ENCODE measurements at regions not wholly inside any gene's neighbourhood (a gene's known extent, or its start where the extent isn't known, plus 50 kb on each side); places are given as distances from the start of the nearest gene placed in this dataset.

DNA sequence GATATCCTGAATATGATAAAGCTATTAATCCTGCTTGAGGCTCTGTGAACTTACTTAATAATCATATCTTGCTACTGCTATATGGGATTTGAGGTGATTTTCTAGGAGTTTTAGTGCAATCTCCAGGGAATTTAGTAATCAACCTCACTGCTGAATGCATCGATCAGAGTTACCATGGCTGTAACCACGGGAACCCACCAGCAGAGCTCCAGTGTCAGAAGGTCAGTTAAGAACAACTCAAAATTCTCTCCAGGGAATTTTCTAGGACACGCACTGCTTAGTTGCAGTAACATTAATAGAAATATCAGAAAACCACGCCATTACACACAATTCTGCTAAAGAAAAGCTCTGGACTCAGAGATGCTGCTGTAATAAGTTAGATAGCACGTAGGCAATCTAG is 1477.2 kb upstream of the TENM3 start:
- no peak overlapping the region for H3K9ac ChIP-seq (ENCODE audit: insufficient read depth, low read length, poor library complexity, severe bottlenecking)
- intact Hi-C loops (cut with micrococcal nuclease) = no loop called here
- no peaks in the 10 kb centered on the region for H4K20me1 ChIP-seq (ENCODE audit: insufficient read depth, low read length)
- H3K4me2 ChIP-seq (replicated peaks; ENCODE audit: extremely low read depth, low read length, poor library complexity, severe bottlenecking) = no peak overlapping the region
- no peak overlapping the region for H2AFZ ChIP-seq (ENCODE audit: insufficient read depth, low read depth, low read length, poor library complexity, severe bottlenecking)
- H3K79me2 ChIP-seq (ENCODE audit: insufficient read depth, low read length) = no peaks in the 10 kb centered on the region
- no peaks in the 10 kb centered on the region for H3K36me3 Mint-ChIP-seq
- H3K4me3 Mint-ChIP-seq = no peak overlapping the region
- H3K4me1 ChIP-seq (ENCODE audit: control insufficient read depth in 1 of 2, insufficient read depth in 2 of 2, low read length in 2 of 2) = no peaks in the 10 kb centered on the region
- H3K4me1 Mint-ChIP-seq = no peaks in the 10 kb centered on the region
- H3K27ac ChIP-seq (ENCODE audit: low read depth in 1 of 2, low read length in 2 of 2) = no peak overlapping the region
- H3K36me3 ChIP-seq (replicated peaks in 1 of 2; ENCODE audit: control insufficient read depth in 1 of 2, insufficient read depth in 2 of 2, low read length in 2 of 2) = no peaks in the 10 kb centered on the region
- no peak overlapping the region for H3K27ac Mint-ChIP-seq
- no peak for TF ChIP-seq CTCF (IDR thresholded peaks at IDR 0.05)
- WGBS (ENCODE audit: insufficient coverage) = 93% methylated on average over 2 of the region's 5 CpGs
- H3K9me3 ChIP-seq (replicated peaks in 1 of 2; ENCODE audit: control insufficient read depth in 1 of 2, insufficient read depth in 1 of 2, low read length in 2 of 2) = no peaks in the 10 kb centered on the region
- no peaks in the 10 kb centered on the region for H3K9me3 Mint-ChIP-seq
- no peaks in the 10 kb centered on the region for H3K27me3 ChIP-seq (ENCODE audit: control insufficient read depth in 2 of 2, insufficient read depth in 2 of 2, low read length in 2 of 2)
- no peak for DNase-seq
- H3K27me3 Mint-ChIP-seq (ENCODE audit: low read depth in 3 of 3) = peaks cover 0 to 2% (median 1%) of the 10 kb centered on the region in 3 donors
- H3K4me3 ChIP-seq (replicated peaks in 1 of 3; ENCODE audit: low read depth in 2 of 3, low read length in 3 of 3) = no peak overlapping the region

GRCh38 chr4:180766944-180767729 is 1476.1 kb upstream of the TENM3 start:
- H3K4me1 ChIP-seq (ENCODE audit: control insufficient read depth in 1 of 2, insufficient read depth in 2 of 2, low read length in 2 of 2) = no peaks in the 10 kb centered on the region
- no peak overlapping the region for H3K27ac ChIP-seq (ENCODE audit: low read depth in 1 of 2, low read length in 2 of 2)
- no peaks in the 10 kb centered on the region for H3K9me3 ChIP-seq (replicated peaks in 1 of 2; ENCODE audit: control insufficient read depth in 1 of 2, insufficient read depth in 1 of 2, low read length in 2 of 2)
- no peaks in the 10 kb centered on the region for H4K20me1 ChIP-seq (ENCODE audit: insufficient read depth, low read length)
- H3K4me2 ChIP-seq (replicated peaks; ENCODE audit: extremely low read depth, low read length, poor library complexity, severe bottlenecking) = no peak overlapping the region
- no peak overlapping the region for H3K4me3 ChIP-seq (replicated peaks in 1 of 3; ENCODE audit: low read depth in 2 of 3, low read length in 3 of 3)
- H3K36me3 ChIP-seq (replicated peaks in 1 of 2; ENCODE audit: control insufficient read depth in 1 of 2, insufficient read depth in 2 of 2, low read length in 2 of 2) = no peaks in the 10 kb centered on the region
- TF ChIP-seq CTCF (IDR thresholded peaks at IDR 0.05) = no peak
- intact Hi-C loops (cut with micrococcal nuclease) = no loop called here
- DNase-seq = no peak
- no peaks in the 10 kb centered on the region for H3K9me3 Mint-ChIP-seq
- no peaks in the 10 kb centered on the region for H3K36me3 Mint-ChIP-seq
- peaks cover 0 to 2% (median 0%) of the 10 kb centered on the region in 3 donors for H3K27me3 Mint-ChIP-seq (ENCODE audit: low read depth in 3 of 3)
- H3K27me3 ChIP-seq (ENCODE audit: control insufficient read depth in 2 of 2, insufficient read depth in 2 of 2, low read length in 2 of 2) = no peaks in the 10 kb centered on the region
- no peaks in the 10 kb centered on the region for H3K4me1 Mint-ChIP-seq
- no peak overlapping the region for H3K27ac Mint-ChIP-seq
- H3K79me2 ChIP-seq (ENCODE audit: insufficient read depth, low read length) = no peaks in the 10 kb centered on the region
- no peak overlapping the region for H3K4me3 Mint-ChIP-seq
- WGBS (ENCODE audit: insufficient coverage) = 64% methylated on average over 6 of the region's 9 CpGs
- no peak overlapping the region for H2AFZ ChIP-seq (ENCODE audit: insufficient read depth, low read depth, low read length, poor library complexity, severe bottlenecking)
- H3K9ac ChIP-seq (ENCODE audit: insufficient read depth, low read length, poor library complexity, severe bottlenecking) = no peak overlapping the region

Measured in CD14-positive monocyte (primary cell).